Gastroesophageal sphincter (tissue), 4 donors: ENCODE measurements at regions not wholly inside any gene's neighbourhood (a gene's known extent, or its start where the extent isn't known, plus 50 kb on each side); places are given as distances from the start of the nearest gene placed in this dataset.

ENCODE experiments used
- ATAC-seq: fragments of 150-250 bp; one replicate; pipeline ENCODE4 v1.9.1; 2016; ENCODE audit warnings: mild to moderate bottlenecking, moderate library complexity
- H3K27ac ChIP-seq, 4 donors: fragments of 200-600 bp; sonication (generic) in 3 of 4; 1 replicate in 3 of 4; 2 replicates in 1 of 4; pipeline ENCODE4 v1.5.1; 2016 to 2019
- H3K27me3 ChIP-seq: fragments of 200-600 bp; sonication (generic); one replicate; pipeline ENCODE4 v1.5.1; 2019
- H3K36me3 ChIP-seq, 2 donors: fragments of 200-600 bp; sonication (generic); one replicate each; pipeline ENCODE4 v1.5.1; 2019; ENCODE audit warnings: control low read depth in 1 of 2
- H3K4me1 ChIP-seq, 3 donors: fragments of 200-600 bp; sonication (generic); 1 replicate in 2 of 3; 2 replicates in 1 of 3; pipeline ENCODE4 v1.5.1; 2016 to 2019; ENCODE audit warnings: control low read depth in 2 of 3
- H3K4me3 ChIP-seq, 2 donors: fragments of 200-600 bp; sonication (generic); one replicate each; pipeline ENCODE4 v1.5.1; 2019; ENCODE audit warnings: mild to moderate bottlenecking in 1 of 2, moderate library complexity in 1 of 2
- H3K9me3 ChIP-seq, 3 donors: fragments of 200-600 bp; sonication (generic); one replicate each; pipeline ENCODE4 v1.5.1; 2017 to 2019; ENCODE audit warnings: control low read depth in 2 of 3
- CTCF ChIP-seq, 4 experiments: fragments of 200-600 bp in 2 of 4; fragments of 450-650 bp in 2 of 4; sonication (generic) in 1 of 4; IDR thresholded peaks; one replicate each; pipeline ENCODE4 v1.5.1; 2017 to 2019; ENCODE audit warnings: antibody characterized with exemption in 4 of 4, mild to moderate bottlenecking in 2 of 4, moderate library complexity in 2 of 4
- EP300 ChIP-seq: sonication (generic); formaldehyde crosslinking; IDR thresholded peaks from one replicate; pipeline ENCODE4 v1.6.1; 2017; ENCODE audit warnings: antibody characterized with exemption, mild to moderate bottlenecking
- POLR2A ChIP-seq, 2 donors: fragments of 450-650 bp; IDR thresholded peaks; one replicate each; pipeline ENCODE4 v1.6.1; 2017; ENCODE audit warnings: antibody characterized with exemption in 2 of 2, mild to moderate bottlenecking in 2 of 2, moderate library complexity in 1 of 2
- POLR2AphosphoS5 ChIP-seq: sonication (generic); formaldehyde crosslinking; IDR thresholded peaks from one replicate; pipeline ENCODE4 v1.6.1; 2017; ENCODE audit warnings: antibody characterized with exemption
- WGBS, 2 donors: methylation state at CpG; one replicate each; pipeline ENCODE4 v1.1.5; 2018; ENCODE audit warnings: low coverage in 1 of 2; 5-methylcytosine and 5-hydroxymethylcytosine counted together

GRCh38 chr3:95418251-95418650 is 1355.4 kb downstream of the NSUN3 start:
- H3K9me3 ChIP-seq: no peaks in the 10 kb centered on the region
- no peak overlapping the region for H3K4me3 ChIP-seq
- WGBS, 2 donors: 89 to 100% methylated on average over 4 to 6 of the region's 6 CpGs
- no peak for ATAC-seq
- TF ChIP-seq EP300 (no peak), POLR2AphosphoS5 (no peak), POLR2A (IDR thresholded peaks at IDR 0.05) (no peak), CTCF (IDR thresholded peaks at IDR 0.05) (no peak)
- no peaks in the 10 kb centered on the region for H3K27me3 ChIP-seq
- no peaks in the 10 kb centered on the region for H3K36me3 ChIP-seq
- H3K27ac ChIP-seq: no peak overlapping the region
- no peaks in the 10 kb centered on the region for H3K4me1 ChIP-seq

- Histone ChIP-seq H3K9me3 (no peaks in the 10 kb centered on the region), H3K27me3 (no peaks in the 10 kb centered on the region), H3K27ac (no peak overlapping the region), H3K36me3 (no peaks in the 10 kb centered on the region), H3K4me1 (no peaks in the 10 kb centered on the region), H3K4me3 (no peak overlapping the region)
- WGBS, 2 donors: 67 to 91% methylated on average over 4 to 5 of the region's 5 CpGs
- TF ChIP-seq POLR2A (IDR thresholded peaks at IDR 0.05): no peak
- no peak for TF ChIP-seq CTCF (IDR thresholded peaks at IDR 0.05)
- no peak for ATAC-seq
Observed at GRCh38 chr3:95424279-95424678, 1361.4 kb downstream of the NSUN3 start.

GRCh38 chr3:95434491-95434890 is 1371.6 kb downstream of the NSUN3 start:
- Histone ChIP-seq H3K27me3 (no peaks in the 10 kb centered on the region), H3K4me3 (no peak overlapping the region), H3K27ac (no peak overlapping the region), H3K9me3 (no peaks in the 10 kb centered on the region), H3K36me3 (no peaks in the 10 kb centered on the region), H3K4me1 (no peaks in the 10 kb centered on the region)
- 0% methylated on average over 1 of the region's 1 CpG for WGBS, 2 donors
- no peak for TF ChIP-seq POLR2A (IDR thresholded peaks at IDR 0.05)
- no peak for TF ChIP-seq EP300
- TF ChIP-seq POLR2AphosphoS5: no peak
- TF ChIP-seq CTCF (IDR thresholded peaks at IDR 0.05): no peak
- ATAC-seq: no peak

GRCh38 chr3:95437409-95437808 is 1374.5 kb downstream of the NSUN3 start:
- ATAC-seq: no peak

GRCh38 chr3:95438274-95438673 is 1375.4 kb downstream of the NSUN3 start:
- no peaks in the 10 kb centered on the region for H3K27me3 ChIP-seq
- no peak for TF ChIP-seq EP300
- TF ChIP-seq POLR2A (IDR thresholded peaks at IDR 0.05): no peak
- no peak for TF ChIP-seq CTCF (IDR thresholded peaks at IDR 0.05)
- TF ChIP-seq POLR2AphosphoS5: no peak

More at GRCh38 chr3:95437409-95437808, 1374.5 kb downstream of the NSUN3 start:
- H3K27me3 ChIP-seq: no peaks in the 10 kb centered on the region
- H3K4me1 ChIP-seq: no peaks in the 10 kb centered on the region
- H3K4me3 ChIP-seq: no peak overlapping the region
- H3K36me3 ChIP-seq: no peaks in the 10 kb centered on the region
- H3K27ac ChIP-seq: no peak overlapping the region
- TF ChIP-seq EP300: no peak
- TF ChIP-seq POLR2AphosphoS5: no peak
- no peak for TF ChIP-seq POLR2A (IDR thresholded peaks at IDR 0.05)
- TF ChIP-seq CTCF (IDR thresholded peaks at IDR 0.05): no peak
- H3K9me3 ChIP-seq: no peaks in the 10 kb centered on the region

More at GRCh38 chr3:95438274-95438673, 1375.4 kb downstream of the NSUN3 start:
- Histone ChIP-seq H3K4me1 (no peaks in the 10 kb centered on the region), H3K27ac (no peak overlapping the region), H3K9me3 (no peaks in the 10 kb centered on the region), H3K4me3 (no peak overlapping the region), H3K36me3 (no peaks in the 10 kb centered on the region)
- ATAC-seq: no peak
